H9 (cell line): ENCODE measurements at regions not wholly inside any gene's neighbourhood (a gene's known extent, or its start where the extent isn't known, plus 50 kb on each side); places are given as distances from the start of the nearest gene placed in this dataset.

Source experiments
- DNase-seq: peaks from one replicate; pipeline ENCODE4 v3.0.0-alpha.2; 2017
- H2AFZ ChIP-seq: one replicate; pipeline ENCODE4 v1.6.1; 2013; ENCODE audit warnings: mild to moderate bottlenecking, low read length, control low read depth, moderate library complexity
- H2AK5ac ChIP-seq: 2 replicates; pipeline ENCODE4 v1.6.1; 2013; ENCODE audit warnings: low read length, control low read depth, mixed read lengths; ENCODE audit not compliant: insufficient read length
- H2BK120ac ChIP-seq: one replicate; pipeline ENCODE4 v1.6.1; 2013; ENCODE audit warnings: low read depth, mild to moderate bottlenecking, low read length, control low read depth, inconsistent platforms; ENCODE audit not compliant: poor library complexity, severe bottlenecking
- H2BK12ac ChIP-seq: 2 replicates; pipeline ENCODE4 v1.6.1; 2013; ENCODE audit warnings: low read length, control low read depth, mixed read lengths, low read depth; ENCODE audit not compliant: insufficient read length
- H2BK15ac ChIP-seq: 2 replicates; pipeline ENCODE4 v1.6.1; 2013; ENCODE audit warnings: low read depth, low read length, control low read depth
- H2BK20ac ChIP-seq: one replicate; pipeline ENCODE4 v1.6.1; 2013; ENCODE audit warnings: low read depth, mild to moderate bottlenecking, low read length, control low read depth, inconsistent platforms; ENCODE audit not compliant: poor library complexity, severe bottlenecking
- H2BK5ac ChIP-seq: 2 replicates; pipeline ENCODE4 v1.6.1; 2013; ENCODE audit warnings: low read length, control low read depth, mixed read lengths; ENCODE audit not compliant: insufficient read length
- H3K14ac ChIP-seq: 2 replicates; pipeline ENCODE4 v1.6.1; 2013; ENCODE audit warnings: low read length, control low read depth; ENCODE audit not compliant: insufficient read depth
- H3K18ac ChIP-seq: 2 replicates; pipeline ENCODE4 v1.6.1; 2013; ENCODE audit warnings: low read depth, mild to moderate bottlenecking, mixed read lengths, low read length, control low read depth; ENCODE audit not compliant: insufficient read length
- H3K23ac ChIP-seq: 2 replicates; pipeline ENCODE4 v1.6.1; 2013; ENCODE audit warnings: low read length, control low read depth, mixed read lengths, low read depth; ENCODE audit not compliant: insufficient read length
- H3K23me2 ChIP-seq: 2 replicates; pipeline ENCODE4 v1.6.1; 2013; ENCODE audit warnings: low read depth, mild to moderate bottlenecking, mixed read lengths, low read length, control low read depth; ENCODE audit not compliant: insufficient read length, poor library complexity, severe bottlenecking
- H3K27ac ChIP-seq: 2 replicates; pipeline ENCODE4 v1.5.1; 2013; ENCODE audit warnings: low read length, control low read depth, mixed read lengths, low read depth; ENCODE audit not compliant: insufficient read length
- H3K27me3 ChIP-seq: 2 replicates; pipeline ENCODE4 v1.6.1; 2013; ENCODE audit warnings: low read length, control low read depth, inconsistent platforms; ENCODE audit not compliant: insufficient read depth
- H3K4ac ChIP-seq: 2 replicates; pipeline ENCODE4 v1.6.1; 2013; ENCODE audit warnings: low read depth, mild to moderate bottlenecking, control low read depth, inconsistent platforms, low read length, moderate library complexity
- H3K4me1 ChIP-seq: 2 replicates; pipeline ENCODE4 v1.6.1; 2013; ENCODE audit warnings: low read length, control low read depth, inconsistent platforms; ENCODE audit not compliant: insufficient read depth
- H3K4me2 ChIP-seq: 2 replicates; pipeline ENCODE4 v1.6.1; 2013; ENCODE audit warnings: low read length, control low read depth, mixed read lengths; ENCODE audit not compliant: insufficient read length, insufficient read depth
- H3K56ac ChIP-seq: 2 replicates; pipeline ENCODE4 v1.6.1; 2013; ENCODE audit warnings: low read depth, mild to moderate bottlenecking, mixed read lengths, low read length, control low read depth; ENCODE audit not compliant: insufficient read length
- H3K79me1 ChIP-seq: 2 replicates; pipeline ENCODE4 v1.6.1; 2013; ENCODE audit warnings: low read depth, mild to moderate bottlenecking, moderate library complexity, low read length, control low read depth, inconsistent platforms; ENCODE audit not compliant: insufficient read depth, poor library complexity, severe bottlenecking
- H3K79me2 ChIP-seq: 2 replicates; pipeline ENCODE4 v1.6.1; 2013; ENCODE audit warnings: low read length, control low read depth, inconsistent platforms; ENCODE audit not compliant: insufficient read depth
- H3K9ac ChIP-seq: 2 replicates; pipeline ENCODE4 v1.6.1; 2013; ENCODE audit warnings: low read length, control low read depth, mixed read lengths; ENCODE audit not compliant: insufficient read length; ENCODE audit errors: extremely low read depth
- H3K9me3 ChIP-seq: one replicate; pipeline ENCODE4 v1.6.1; 2013; ENCODE audit warnings: low read depth, low read length, inconsistent platforms; ENCODE audit not compliant: control insufficient read depth
- H3T11ph ChIP-seq: one replicate; pipeline ENCODE4 v1.6.1; 2013; ENCODE audit warnings: mild to moderate bottlenecking, low read length, control low read depth, inconsistent platforms
- H4K20me1 ChIP-seq: one replicate; pipeline ENCODE4 v1.6.1; 2013; ENCODE audit not compliant: control insufficient read depth, insufficient read length, insufficient read depth
- H4K5ac ChIP-seq: 2 replicates; pipeline ENCODE4 v1.6.1; 2013; ENCODE audit warnings: low read depth, mild to moderate bottlenecking, mixed read lengths, low read length, control low read depth; ENCODE audit not compliant: insufficient read length
- H4K8ac ChIP-seq: replicated peaks from 2 replicates; pipeline ENCODE4 v1.6.1; 2013; ENCODE audit warnings: low read length, control low read depth, mixed read lengths, low read depth; ENCODE audit not compliant: insufficient read length
- H4K91ac ChIP-seq: 2 replicates; pipeline ENCODE4 v1.6.1; 2013; ENCODE audit warnings: low read depth, mild to moderate bottlenecking, moderate library complexity, mixed read lengths, low read length, control low read depth; ENCODE audit not compliant: insufficient read length
- H3K27ac Mint-ChIP-seq, 3 experiments: 2 replicates in 2 of 3; 3 replicates in 1 of 3; pipeline ENCODE4 v1.8.0; 2020 to 2021; ENCODE audit warnings: mixed read lengths in 3 of 3, mild to moderate bottlenecking in 1 of 3, moderate library complexity in 1 of 3
- H3K27me3 Mint-ChIP-seq: 2 replicates; pipeline ENCODE4 v1.8.0; 2021; ENCODE audit warnings: low read depth, mild to moderate bottlenecking, moderate library complexity, mixed read lengths
- H3K36me3 Mint-ChIP-seq, 3 experiments: 2 replicates in 2 of 3; 3 replicates in 1 of 3; pipeline ENCODE4 v1.8.0; 2020 to 2021; ENCODE audit warnings: low read depth in 3 of 3, mixed read lengths in 3 of 3; ENCODE audit not compliant: insufficient read depth in 1 of 3
- H3K4me1 Mint-ChIP-seq, 2 experiments: 2 replicates each; pipeline ENCODE4 v1.8.0; 2020; ENCODE audit warnings: mixed read lengths in 2 of 2
- H3K4me3 Mint-ChIP-seq, 2 experiments: 2 replicates in 1 of 2; 3 replicates in 1 of 2; pipeline ENCODE4 v1.8.0; 2020 to 2021; ENCODE audit warnings: mild to moderate bottlenecking in 2 of 2, mixed read lengths in 2 of 2, moderate library complexity in 1 of 2
- H3K9me3 Mint-ChIP-seq, 2 experiments: 2 replicates in 1 of 2; 3 replicates in 1 of 2; pipeline ENCODE4 v1.8.0; 2020; ENCODE audit warnings: mild to moderate bottlenecking in 2 of 2, mixed read lengths in 2 of 2, moderate library complexity in 1 of 2
- CTCF ChIP-seq: fragments of 200-600 bp; sonication (generic); conservative IDR thresholded peaks from 3 replicates; pipeline ENCODE4 v1.8.0; 2021; ENCODE audit warnings: antibody characterized with exemption, mild to moderate bottlenecking
- WGBS: extraction: QIAGEN DNeasy Blood & Tissue Kit; methylation state at CpG from one replicate; pipeline ENCODE4 v1.1.7; 2013; ENCODE audit warnings: missing lambda C conversion rate, low lambda C conversion rate, mixed read lengths; ENCODE audit not compliant: insufficient read length; ENCODE audit errors: extremely low coverage; 5-methylcytosine and 5-hydroxymethylcytosine counted together

DNA sequence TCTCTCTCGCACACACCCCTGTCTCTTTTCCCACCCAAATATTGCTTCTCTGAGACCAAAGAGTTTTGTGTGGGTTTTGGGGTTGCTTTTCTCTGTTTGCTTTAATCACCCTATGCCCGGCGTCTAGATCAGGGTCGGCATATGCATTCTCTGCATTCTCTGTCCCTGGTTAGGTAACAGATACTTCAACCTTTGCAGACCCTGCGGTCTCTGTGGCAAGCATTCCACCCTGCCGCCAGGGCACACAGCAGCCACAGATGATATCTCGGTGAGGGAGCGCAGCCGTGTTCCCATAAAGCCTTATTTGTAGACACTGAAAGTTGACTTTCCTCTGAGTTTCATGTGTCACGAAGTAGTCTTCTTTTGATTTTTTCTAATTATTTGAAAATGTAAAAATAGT lies 110.4 kb upstream of the FZD10 start:
- Histone ChIP-seq H3K79me2 (no peaks in the 10 kb centered on the region), H4K8ac (no peak overlapping the region), H3T11ph (no peak overlapping the region), H4K20me1 (no peaks in the 10 kb centered on the region), H3K4me1 (no peaks in the 10 kb centered on the region), H2AFZ (no peak overlapping the region), H3K9ac (no peak overlapping the region), H2BK20ac (no peak overlapping the region), H3K4ac (no peak overlapping the region), H4K91ac (no peak overlapping the region), H3K23ac (no peak overlapping the region), H3K14ac (no peak overlapping the region), H3K79me1 (no peaks in the 10 kb centered on the region), H2BK15ac (no peak overlapping the region), H3K18ac (no peak overlapping the region), H3K27me3 (peaks cover 8% of the 10 kb centered on the region; the same call in 1 of the 2 replicates), H2BK5ac (no peak overlapping the region), H2AK5ac (no peak overlapping the region), H3K27ac (no peak overlapping the region), H3K4me2 (no peak overlapping the region), H2BK12ac (no peak overlapping the region), H3K56ac (no peak overlapping the region), H3K23me2 (no peaks in the 10 kb centered on the region), H4K5ac (no peak overlapping the region), H2BK120ac (no peak overlapping the region), H3K9me3 (no peaks in the 10 kb centered on the region)
- no CpG with 5 or more reads among the region's 10 CpGs for WGBS
- Mint-ChIP-seq H3K27me3 (peaks cover 98% of the 10 kb centered on the region), H3K4me1 (no peaks in the 10 kb centered on the region), H3K9me3 (peaks cover 7 to 13% of the 10 kb centered on the region in 2 experiments; a peak in 4 of 5 replicates), H3K27ac (no peak overlapping the region), H3K4me3 (no peak overlapping the region), H3K36me3 (peaks cover 2 to 6% (median 6%) of the 10 kb centered on the region in 3 experiments; a peak in 5 of 7 replicates)
- no peak for DNase-seq
- TF ChIP-seq CTCF: no peak
